ENCODE measurements at regions not wholly inside any gene's neighbourhood (a gene's known extent, or its start where the extent isn't known, plus 50 kb on each side); places are given as distances from the start of the nearest gene placed in this dataset.

GRCh38 chr12:66905201-66905600 is 226.3 kb upstream of the GRIP1 start:
- Histone ChIP-seq H3K9ac (no peak overlapping the region), H3K27ac (no peak overlapping the region), H3K4me3 (no peak overlapping the region)

GRCh38 chr12:66910366-66910974 is 231.6 kb upstream of the GRIP1 start:
- Histone ChIP-seq H3K4me1 (no peaks in the 10 kb centered on the region), H3K27me3 (no peaks in the 10 kb centered on the region), H3K9me3 (replicated peaks in 1 of 11) (peaks cover 0 to 20% (median 13%) of the 10 kb centered on the region in 11 experiments; a peak in 16 of 22 replicates), H3K4me2 (no peak overlapping the region), H3K9ac (no peak overlapping the region), H3K4me3 (no peak overlapping the region), H3K27ac (no peak overlapping the region), H4K20me1 (no peaks in the 10 kb centered on the region; a peak in 1 of 22 replicates), H3K36me3 (no peaks in the 10 kb centered on the region)
- no peak for TF ChIP-seq Cebpa-rat (IDR thresholded peaks at IDR 0.05)

More at GRCh38 chr12:66905201-66905600, 226.3 kb upstream of the GRIP1 start:
- Histone ChIP-seq H3K4me2 (no peak overlapping the region), H3K4me1 (peaks cover 18 to 23% (median 21%) of the 10 kb centered on the region in 10 experiments), H3K36me3 (no peaks in the 10 kb centered on the region), H3K27me3 (no peaks in the 10 kb centered on the region), H4K20me1 (no peaks in the 10 kb centered on the region; a peak in 1 of 22 replicates), H3K9me3 (replicated peaks in 1 of 11) (peaks cover 0 to 3% (median 0%) of the 10 kb centered on the region in 11 experiments; a peak in 1 of 22 replicates)
- TF ChIP-seq Cebpa-rat (IDR thresholded peaks at IDR 0.05) = no peak

- Histone ChIP-seq H3K9me3 (replicated peaks in 1 of 11) (peaks cover 0 to 20% (median 14%) of the 10 kb centered on the region in 11 experiments; a peak in 16 of 22 replicates), H3K4me1 (no peaks in the 10 kb centered on the region), H3K36me3 (no peaks in the 10 kb centered on the region), H3K4me2 (no peak overlapping the region), H3K27ac (no peak overlapping the region), H3K4me3 (no peak overlapping the region), H3K27me3 (no peaks in the 10 kb centered on the region), H3K9ac (no peak overlapping the region), H4K20me1 (no peaks in the 10 kb centered on the region; a peak in 3 of 22 replicates)
- TF ChIP-seq Cebpa-rat (IDR thresholded peaks at IDR 0.05) = no peak
Observed at GRCh38 chr12:66915306-66915904, 236.5 kb upstream of the GRIP1 start.

GRCh38 chr12:66916189-66916588 is 237.3 kb upstream of the GRIP1 start:
- no peak overlapping the region for H3K4me2 ChIP-seq
- no peaks in the 10 kb centered on the region for H3K36me3 ChIP-seq

GRCh38 chr12:66919466-66919865 is 240.6 kb upstream of the GRIP1 start:
- Histone ChIP-seq H3K27ac (no peak overlapping the region), H3K36me3 (no peaks in the 10 kb centered on the region), H3K4me3 (no peak overlapping the region), H3K4me1 (no peaks in the 10 kb centered on the region), H3K9ac (no peak overlapping the region), H3K9me3 (replicated peaks in 1 of 11) (peaks cover 0 to 10% (median 4%) of the 10 kb centered on the region in 11 experiments; a peak in 2 of 22 replicates), H3K4me2 (no peak overlapping the region), H4K20me1 (no peaks in the 10 kb centered on the region; a peak in 2 of 22 replicates), H3K27me3 (no peaks in the 10 kb centered on the region)
- TF ChIP-seq Cebpa-rat (IDR thresholded peaks at IDR 0.05) = no peak

More at GRCh38 chr12:66916189-66916588, 237.3 kb upstream of the GRIP1 start:
- Histone ChIP-seq H3K9ac (no peak overlapping the region), H3K4me3 (no peak overlapping the region), H4K20me1 (no peaks in the 10 kb centered on the region; a peak in 2 of 22 replicates), H3K9me3 (replicated peaks in 1 of 11) (peaks cover 0 to 22% (median 14%) of the 10 kb centered on the region in 11 experiments; a peak in 16 of 22 replicates), H3K27me3 (no peaks in the 10 kb centered on the region), H3K4me1 (no peaks in the 10 kb centered on the region), H3K27ac (no peak overlapping the region)
- no peak for TF ChIP-seq Cebpa-rat (IDR thresholded peaks at IDR 0.05)

- no peaks in the 10 kb centered on the region for H3K36me3 ChIP-seq
- H3K4me2 ChIP-seq = no peak overlapping the region
- no peak for TF ChIP-seq Cebpa-rat (IDR thresholded peaks at IDR 0.05)
- H3K27ac ChIP-seq = no peak overlapping the region
- H3K4me3 ChIP-seq = no peak overlapping the region
- no peaks in the 10 kb centered on the region for H3K4me1 ChIP-seq
- no peaks in the 10 kb centered on the region; a peak in 2 of 22 replicates for H4K20me1 ChIP-seq
- H3K9ac ChIP-seq = no peak overlapping the region
- peaks cover 0 to 10% (median 4%) of the 10 kb centered on the region in 11 experiments; a peak in 2 of 22 replicates for H3K9me3 ChIP-seq (replicated peaks in 1 of 11)
- H3K27me3 ChIP-seq = no peaks in the 10 kb centered on the region
Observed at GRCh38 chr12:66920205-66920604, 241.3 kb upstream of the GRIP1 start.

GRCh38 chr12:66921151-66921550 is 242.3 kb upstream of the GRIP1 start:
- Histone ChIP-seq H3K27ac (no peak overlapping the region), H3K4me1 (no peaks in the 10 kb centered on the region), H3K4me3 (no peak overlapping the region), H3K9me3 (replicated peaks in 1 of 11) (peaks cover 0 to 10% (median 4%) of the 10 kb centered on the region in 11 experiments; a peak in 2 of 22 replicates), H3K27me3 (no peaks in the 10 kb centered on the region), H3K4me2 (no peak overlapping the region), H3K36me3 (no peaks in the 10 kb centered on the region), H3K9ac (no peak overlapping the region), H4K20me1 (no peaks in the 10 kb centered on the region; a peak in 1 of 22 replicates)
- TF ChIP-seq Cebpa-rat (IDR thresholded peaks at IDR 0.05) = no peak

- no peak overlapping the region for H3K27ac ChIP-seq
- H3K27me3 ChIP-seq = no peaks in the 10 kb centered on the region
- H3K4me1 ChIP-seq = no peaks in the 10 kb centered on the region
- H4K20me1 ChIP-seq = no peaks in the 10 kb centered on the region
- H3K9ac ChIP-seq = no peak overlapping the region
- no peak overlapping the region for H3K4me3 ChIP-seq
- H3K4me2 ChIP-seq = no peak overlapping the region
- TF ChIP-seq Cebpa-rat (IDR thresholded peaks at IDR 0.05) = no peak
- peaks cover 0 to 9% (median 3%) of the 10 kb centered on the region in 11 experiments; a peak in 2 of 22 replicates for H3K9me3 ChIP-seq (replicated peaks in 1 of 11)
- H3K36me3 ChIP-seq = no peaks in the 10 kb centered on the region
Observed at GRCh38 chr12:66925083-66925482, 246.2 kb upstream of the GRIP1 start.

- no peak for TF ChIP-seq Cebpa-rat (IDR thresholded peaks at IDR 0.05)
- Histone ChIP-seq H3K4me2 (no peak overlapping the region), H3K9me3 (replicated peaks in 1 of 11) (peaks cover 0 to 4% (median 0%) of the 10 kb centered on the region in 11 experiments; a peak in 1 of 22 replicates), H3K27ac (no peak overlapping the region), H3K4me3 (no peak overlapping the region), H3K4me1 (no peaks in the 10 kb centered on the region), H3K9ac (no peak overlapping the region), H3K36me3 (no peaks in the 10 kb centered on the region), H4K20me1 (no peaks in the 10 kb centered on the region), H3K27me3 (no peaks in the 10 kb centered on the region)
Observed at GRCh38 chr12:66929121-66929520, 250.2 kb upstream of the GRIP1 start.
